Thyroid gland (tissue), 4 donors: ENCODE measurements at regions not wholly inside any gene's neighbourhood (a gene's known extent, or its start where the extent isn't known, plus 50 kb on each side); places are given as distances from the start of the nearest gene placed in this dataset.

ENCODE experiments used
- DNase-seq, 2 donors: peaks; one replicate each; pipeline ENCODE4 v3.0.0-alpha.2; 2019
- H3K27ac ChIP-seq, 3 donors: fragments of 200-600 bp; sonication (generic); 1 replicate in 2 of 3; 2 replicates in 1 of 3; pipeline ENCODE4 v1.5.1; 2016 to 2019; ENCODE audit warnings: mild to moderate bottlenecking in 1 of 3, moderate library complexity in 1 of 3
- H3K27me3 ChIP-seq: fragments of 200-600 bp; sonication (generic); one replicate; pipeline ENCODE4 v1.5.1; 2019
- H3K36me3 ChIP-seq, 2 donors: fragments of 200-600 bp; sonication (generic); one replicate each; pipeline ENCODE4 v1.5.1; 2016 to 2019
- H3K4me1 ChIP-seq, 2 donors: fragments of 200-600 bp; sonication (generic); one replicate each; pipeline ENCODE4 v1.5.1; 2017 to 2019
- H3K4me3 ChIP-seq, 3 donors: fragments of 200-600 bp; sonication (generic); replicated peaks in 1 of 3; 1 replicate in 2 of 3; 2 replicates in 1 of 3; pipeline ENCODE4 v1.5.1; 2016; ENCODE audit warnings: mild to moderate bottlenecking in 1 of 3
- H3K9me3 ChIP-seq: fragments of 200-600 bp; sonication (generic); one replicate; pipeline ENCODE4 v1.5.1; 2017
- CTCF ChIP-seq, 6 experiments: fragments of 200-600 bp in 3 of 6; fragments of 450-650 bp in 3 of 6; sonication (generic) in 3 of 6; IDR thresholded peaks; one replicate each; pipeline ENCODE4 v1.5.1; 2016 to 2019; ENCODE audit warnings: antibody characterized with exemption in 6 of 6, mild to moderate bottlenecking in 2 of 6, inconsistent platforms in 1 of 6, moderate library complexity in 1 of 6
- POLR2A ChIP-seq, 2 donors: fragments of 450-650 bp; IDR thresholded peaks; one replicate each; pipeline ENCODE4 v1.6.1; 2017; ENCODE audit warnings: antibody characterized with exemption in 2 of 2, mild to moderate bottlenecking in 2 of 2, moderate library complexity in 1 of 2
- WGBS, 2 donors: methylation state at CpG; one replicate each; pipeline ENCODE4 v1.1.5; 2017; 5-methylcytosine and 5-hydroxymethylcytosine counted together
- intact Hi-C: fragments of 100-400 bp; cut with DNase I; formaldehyde crosslinking; loops from one replicate; pipeline ENCODE4 v1.15.1; 2023

GRCh38 chr5:68845131-68845530, 248.7 kb upstream of the SLC30A5 start:
- no peak overlapping the region for H3K27ac ChIP-seq
- no peaks in the 10 kb centered on the region for H3K36me3 ChIP-seq
- no peaks in the 10 kb centered on the region for H3K27me3 ChIP-seq
- no peak overlapping the region for H3K4me3 ChIP-seq
- no peak for DNase-seq
- H3K9me3 ChIP-seq: no peaks in the 10 kb centered on the region
- intact Hi-C loops: no loop called here
- H3K4me1 ChIP-seq: no peaks in the 10 kb centered on the region
- TF ChIP-seq CTCF (IDR thresholded peaks at IDR 0.05) (no peak), POLR2A (IDR thresholded peaks at IDR 0.05) (no peak)

- no peaks in the 10 kb centered on the region for H3K4me1 ChIP-seq
- TF ChIP-seq POLR2A (IDR thresholded peaks at IDR 0.05) (no peak), CTCF (IDR thresholded peaks at IDR 0.05) (no peak)
- no peaks in the 10 kb centered on the region for H3K27me3 ChIP-seq
- no peak for DNase-seq
- H3K36me3 ChIP-seq: no peaks in the 10 kb centered on the region
- H3K27ac ChIP-seq: no peak overlapping the region
- 75 to 81% methylated on average over 3 of the region's 3 CpGs for WGBS, 2 donors
- intact Hi-C loops: no loop called here
- no peaks in the 10 kb centered on the region for H3K9me3 ChIP-seq
- no peak overlapping the region for H3K4me3 ChIP-seq
Measured at GRCh38 chr5:68846828-68847227, 247.0 kb upstream of the SLC30A5 start.

- H3K4me1 ChIP-seq: no peaks in the 10 kb centered on the region
- no peak for TF ChIP-seq CTCF (IDR thresholded peaks at IDR 0.05)
- no peak for TF ChIP-seq POLR2A (IDR thresholded peaks at IDR 0.05)
- H3K36me3 ChIP-seq: no peaks in the 10 kb centered on the region
- no peaks in the 10 kb centered on the region for H3K27me3 ChIP-seq
- H3K4me3 ChIP-seq: no peak overlapping the region
- 84 to 98% methylated on average over 3 of the region's 3 CpGs for WGBS, 2 donors
- no peak overlapping the region for H3K27ac ChIP-seq
- H3K9me3 ChIP-seq: no peaks in the 10 kb centered on the region
- DNase-seq: no peak
- intact Hi-C loops: no loop called here
Measured at GRCh38 chr5:68848091-68848490, 245.7 kb upstream of the SLC30A5 start.

- Histone ChIP-seq H3K4me3 (no peak overlapping the region), H3K27ac (no peak overlapping the region), H3K36me3 (no peaks in the 10 kb centered on the region), H3K9me3 (no peaks in the 10 kb centered on the region), H3K4me1 (no peaks in the 10 kb centered on the region), H3K27me3 (no peaks in the 10 kb centered on the region)
- intact Hi-C loops: no loop called here
- no peak for DNase-seq
- no peak for TF ChIP-seq POLR2A (IDR thresholded peaks at IDR 0.05)
- no peak for TF ChIP-seq CTCF (IDR thresholded peaks at IDR 0.05)
Measured at GRCh38 chr5:68849103-68849502, 244.7 kb upstream of the SLC30A5 start.

- H3K36me3 ChIP-seq: no peaks in the 10 kb centered on the region
- no peaks in the 10 kb centered on the region for H3K27me3 ChIP-seq
- TF ChIP-seq CTCF (IDR thresholded peaks at IDR 0.05): no peak
- no peak for TF ChIP-seq POLR2A (IDR thresholded peaks at IDR 0.05)
- H3K27ac ChIP-seq: no peak overlapping the region
- WGBS, 2 donors: 85 to 98% methylated on average over 1 of the region's 1 CpG
- no peaks in the 10 kb centered on the region for H3K9me3 ChIP-seq
- H3K4me1 ChIP-seq: no peaks in the 10 kb centered on the region
- H3K4me3 ChIP-seq: no peak overlapping the region
- intact Hi-C loops: no loop called here
- no peak for DNase-seq
Measured at GRCh38 chr5:68849906-68850305, 243.9 kb upstream of the SLC30A5 start.
